ENCODE measurements at regions not wholly inside any gene's neighbourhood (a gene's known extent, or its start where the extent isn't known, plus 50 kb on each side); places are given as distances from the start of the nearest gene placed in this dataset.

- Mint-ChIP-seq H3K9me3 (ENCODE audit: unreplicated experiment) (no peaks in the 10 kb centered on the region), H3K4me3 (ENCODE audit: unreplicated experiment) (no peak overlapping the region), H3K36me3 (ENCODE audit: insufficient read depth, unreplicated experiment) (no peaks in the 10 kb centered on the region), H3K4me1 (ENCODE audit: low read depth, unreplicated experiment) (no peaks in the 10 kb centered on the region), H3K27me3 (ENCODE audit: insufficient read depth, unreplicated experiment) (peaks cover under 1% of the 10 kb centered on the region), H3K27ac (ENCODE audit: unreplicated experiment) (no peak overlapping the region)
- CTCF ChIA-PET: no interaction called here
- Histone ChIP-seq H3K9me3 (no peaks in the 10 kb centered on the region), H3K36me3 (ENCODE audit: control insufficient read depth, insufficient read depth, low read length) (no peaks in the 10 kb centered on the region), H3K4me3 (ENCODE audit: low read depth, low read length) (no peak overlapping the region), H3K27me3 (replicated peaks; ENCODE audit: control insufficient read depth, insufficient read depth, low read length) (no peaks in the 10 kb centered on the region), H3K4me1 (no peaks in the 10 kb centered on the region)
- TF ChIP-seq CTCF (IDR thresholded peaks at IDR 0.05; ENCODE audit: insufficient read depth in 1 of 2, low read depth in 1 of 2, low read length in 1 of 2, severe bottlenecking in 1 of 2, unreplicated experiment in 1 of 2): no peak
- no peak for DNase-seq
- intact Hi-C loops (cut with micrococcal nuclease; ENCODE audit: unreplicated experiment): no loop called here
- no TSS peak for BruUV-seq (replicated peaks)
- POLR2A ChIA-PET: no interaction called here
Measured at GRCh38 chr1:194042736-194043135, 856.3 kb upstream of the B3GALT2 start.

GRCh38 chr1:194040496-194040895 is 854.1 kb upstream of the B3GALT2 start:
- CTCF ChIA-PET: no interaction called here
- no peaks in the 10 kb centered on the region for H3K27me3 Mint-ChIP-seq (ENCODE audit: insufficient read depth, unreplicated experiment)
- BruUV-seq (replicated peaks): no TSS peak
- H3K4me3 Mint-ChIP-seq (ENCODE audit: unreplicated experiment): no peak overlapping the region
- DNase-seq: no peak
- H3K27me3 ChIP-seq (replicated peaks; ENCODE audit: control insufficient read depth, insufficient read depth, low read length): no peaks in the 10 kb centered on the region
- intact Hi-C loops (cut with micrococcal nuclease; ENCODE audit: unreplicated experiment): no loop called here
- H3K9me3 ChIP-seq: no peaks in the 10 kb centered on the region
- POLR2A ChIA-PET: no interaction called here
- H3K36me3 Mint-ChIP-seq (ENCODE audit: insufficient read depth, unreplicated experiment): no peaks in the 10 kb centered on the region
- peaks cover 4% of the 10 kb centered on the region for H3K9me3 Mint-ChIP-seq (ENCODE audit: unreplicated experiment)
- no peak overlapping the region for H3K4me3 ChIP-seq (ENCODE audit: low read depth, low read length)
- no peaks in the 10 kb centered on the region for H3K4me1 ChIP-seq
- no peaks in the 10 kb centered on the region for H3K36me3 ChIP-seq (ENCODE audit: control insufficient read depth, insufficient read depth, low read length)
- H3K27ac Mint-ChIP-seq (ENCODE audit: unreplicated experiment): no peak overlapping the region
- H3K4me1 Mint-ChIP-seq (ENCODE audit: low read depth, unreplicated experiment): no peaks in the 10 kb centered on the region
- no peak for TF ChIP-seq CTCF (IDR thresholded peaks at IDR 0.05; ENCODE audit: insufficient read depth in 1 of 2, low read depth in 1 of 2, low read length in 1 of 2, severe bottlenecking in 1 of 2, unreplicated experiment in 1 of 2)

GRCh38 chr1:194039578-194039977 is 853.2 kb upstream of the B3GALT2 start:
- Histone ChIP-seq H3K9me3 (no peaks in the 10 kb centered on the region), H3K36me3 (ENCODE audit: control insufficient read depth, insufficient read depth, low read length) (no peaks in the 10 kb centered on the region)
- H3K9me3 Mint-ChIP-seq (ENCODE audit: unreplicated experiment): peaks cover 12% of the 10 kb centered on the region

More at GRCh38 chr1:194039578-194039977, 853.2 kb upstream of the B3GALT2 start:
- intact Hi-C loops (cut with micrococcal nuclease; ENCODE audit: unreplicated experiment): no loop called here
- no peak for TF ChIP-seq CTCF (IDR thresholded peaks at IDR 0.05; ENCODE audit: insufficient read depth in 1 of 2, low read depth in 1 of 2, low read length in 1 of 2, severe bottlenecking in 1 of 2, unreplicated experiment in 1 of 2)
- H3K27me3 ChIP-seq (replicated peaks; ENCODE audit: control insufficient read depth, insufficient read depth, low read length): no peaks in the 10 kb centered on the region
- CTCF ChIA-PET: no interaction called here
- no peaks in the 10 kb centered on the region for H3K4me1 Mint-ChIP-seq (ENCODE audit: low read depth, unreplicated experiment)
- no peak for DNase-seq
- H3K27ac Mint-ChIP-seq (ENCODE audit: unreplicated experiment): no peak overlapping the region
- H3K4me3 Mint-ChIP-seq (ENCODE audit: unreplicated experiment): no peak overlapping the region
- BruUV-seq (replicated peaks): no TSS peak
- H3K27me3 Mint-ChIP-seq (ENCODE audit: insufficient read depth, unreplicated experiment): no peaks in the 10 kb centered on the region
- H3K4me3 ChIP-seq (ENCODE audit: low read depth, low read length): no peak overlapping the region
- no peaks in the 10 kb centered on the region for H3K36me3 Mint-ChIP-seq (ENCODE audit: insufficient read depth, unreplicated experiment)
- no peaks in the 10 kb centered on the region for H3K4me1 ChIP-seq
- POLR2A ChIA-PET: no interaction called here
